Right lobe of liver (tissue), 6 donors: ENCODE measurements at regions not wholly inside any gene's neighbourhood (a gene's known extent, or its start where the extent isn't known, plus 50 kb on each side); places are given as distances from the start of the nearest gene placed in this dataset.

Source experiments
- ATAC-seq, 4 donors: fragments of 200-7000 bp; cut with Tn5 transposase; one replicate each; pipeline ENCODE4 v1.9.1; 2020; ENCODE audit warnings: mild to moderate bottlenecking in 4 of 4, moderate library complexity in 4 of 4
- DNase-seq, 3 donors: peaks; one replicate each; pipeline ENCODE4 v3.0.0-alpha.2; 2020
- H3K27ac ChIP-seq, 3 donors: fragments of 200-600 bp; one replicate each; pipeline ENCODE4 v1.8.0; 2022
- H3K27me3 ChIP-seq, 2 donors: fragments of 200-600 bp; one replicate each; pipeline ENCODE4 v1.8.0; 2022
- H3K36me3 ChIP-seq, 4 donors: fragments of 200-600 bp; sonication (generic) in 1 of 4; one replicate each; pipeline versions ENCODE4 v1.5.1 to v1.8.0; 2017 to 2022; ENCODE audit warnings: control low read depth in 1 of 4
- H3K4me1 ChIP-seq, 4 donors: fragments of 200-600 bp; sonication (generic) in 1 of 4; one replicate each; pipeline versions ENCODE4 v1.5.1 to v1.8.0; 2017 to 2022; ENCODE audit warnings: control low read depth in 1 of 4
- H3K4me3 ChIP-seq, 3 donors: fragments of 200-600 bp; one replicate each; pipeline ENCODE4 v1.8.0; 2022
- H3K9me3 ChIP-seq, 4 donors: fragments of 200-600 bp; sonication (generic) in 1 of 4; one replicate each; pipeline versions ENCODE4 v1.5.1 to v1.8.0; 2017 to 2022; ENCODE audit warnings: control low read depth in 1 of 4
- POLR2A ChIP-seq: fragments of 450-650 bp; IDR thresholded peaks from one replicate; pipeline ENCODE4 v1.6.1; 2017; ENCODE audit warnings: antibody characterized with exemption, mild to moderate bottlenecking
- WGBS: methylation state at CpG from one replicate; pipeline ENCODE4 v1.1.6; 2018; ENCODE audit warnings: low coverage, low lambda C conversion rate; ENCODE audit not compliant: insufficient coverage; ENCODE audit errors: missing lambda C conversion rate; 5-methylcytosine and 5-hydroxymethylcytosine counted together
- intact Hi-C, 2 donors: fragments of 100-400 bp; cut with DNase I; formaldehyde crosslinking; loops; one replicate each; pipeline versions ENCODE4 v1.11.2 to v1.14.1; 2022
- TF ChIP-seq, protein P1 (sequence below), 4 donors: fragments of 200-600 bp in 3 of 4; fragments of 450-650 bp in 1 of 4; IDR thresholded peaks; one replicate each; pipeline versions ENCODE4 v1.5.1 to v1.8.0; 2016 to 2022; ENCODE audit warnings: antibody characterized with exemption in 4 of 4, mild to moderate bottlenecking in 2 of 4
- donor health status: DM: no; HTN: yes; CAD: no.
- donor health status: DM: no; HTN: no; CAD: no.
- donor health status: DM: no; HTN: no; CAD: no.
- donor health status: DM: no; HTN: yes; CAD: no.
- donor health status: DM: no; HTN: yes; CAD: no.

DNA sequence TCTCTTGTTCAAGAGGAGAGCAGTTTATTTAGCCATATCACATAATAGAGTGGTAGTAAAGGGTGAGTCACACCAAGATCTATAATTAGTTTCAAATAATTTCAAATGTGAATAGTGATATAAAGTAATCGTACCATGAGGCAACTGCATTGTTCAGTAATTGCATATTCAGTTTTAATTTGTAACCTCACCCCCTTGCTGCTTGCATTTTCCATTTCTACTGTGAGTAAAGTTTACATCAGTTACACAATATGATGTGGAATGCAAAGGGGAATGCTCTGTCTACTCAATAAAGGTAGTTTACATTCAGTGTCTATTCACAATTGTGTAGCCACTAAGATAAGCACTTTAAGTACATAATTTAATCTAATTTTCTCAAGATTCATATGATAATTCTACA, 1695.7 kb upstream of the SPRY2 start:
- Histone ChIP-seq H3K27me3 (no peaks in the 10 kb centered on the region), H3K4me1 (no peaks in the 10 kb centered on the region), H3K9me3 (no peaks in the 10 kb centered on the region), H3K27ac (no peak overlapping the region), H3K36me3 (no peaks in the 10 kb centered on the region), H3K4me3 (no peak overlapping the region)
- ATAC-seq (no peak), DNase-seq (no peak)
- WGBS, result 53% methylated on average over 1 of the region's 1 CpG
- intact Hi-C loops, result no loop called here
- TF ChIP-seq, protein P1, sequence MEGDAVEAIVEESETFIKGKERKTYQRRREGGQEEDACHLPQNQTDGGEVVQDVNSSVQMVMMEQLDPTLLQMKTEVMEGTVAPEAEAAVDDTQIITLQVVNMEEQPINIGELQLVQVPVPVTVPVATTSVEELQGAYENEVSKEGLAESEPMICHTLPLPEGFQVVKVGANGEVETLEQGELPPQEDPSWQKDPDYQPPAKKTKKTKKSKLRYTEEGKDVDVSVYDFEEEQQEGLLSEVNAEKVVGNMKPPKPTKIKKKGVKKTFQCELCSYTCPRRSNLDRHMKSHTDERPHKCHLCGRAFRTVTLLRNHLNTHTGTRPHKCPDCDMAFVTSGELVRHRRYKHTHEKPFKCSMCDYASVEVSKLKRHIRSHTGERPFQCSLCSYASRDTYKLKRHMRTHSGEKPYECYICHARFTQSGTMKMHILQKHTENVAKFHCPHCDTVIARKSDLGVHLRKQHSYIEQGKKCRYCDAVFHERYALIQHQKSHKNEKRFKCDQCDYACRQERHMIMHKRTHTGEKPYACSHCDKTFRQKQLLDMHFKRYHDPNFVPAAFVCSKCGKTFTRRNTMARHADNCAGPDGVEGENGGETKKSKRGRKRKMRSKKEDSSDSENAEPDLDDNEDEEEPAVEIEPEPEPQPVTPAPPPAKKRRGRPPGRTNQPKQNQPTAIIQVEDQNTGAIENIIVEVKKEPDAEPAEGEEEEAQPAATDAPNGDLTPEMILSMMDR (IDR thresholded peaks at IDR 0.05), result no peak
- TF ChIP-seq POLR2A, result no peak

DNA sequence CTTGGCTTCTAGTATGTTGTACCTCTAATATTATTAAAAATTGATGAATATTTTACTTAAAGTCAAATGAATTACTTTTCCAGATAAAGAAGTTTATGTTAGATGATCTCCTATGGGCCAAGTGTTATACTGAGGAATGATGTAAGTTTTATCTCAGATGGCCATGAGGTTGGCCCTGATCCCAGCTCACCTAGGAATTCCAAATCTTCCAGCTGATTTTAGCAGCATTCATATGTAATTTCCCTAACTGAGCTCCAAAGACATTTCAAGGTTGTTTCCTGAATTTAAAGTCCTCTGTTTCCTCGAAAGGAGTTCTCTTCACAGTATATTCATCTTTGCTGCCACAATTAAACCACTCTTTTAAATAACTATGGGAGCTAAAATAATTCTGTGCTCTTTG, 1670.4 kb upstream of the SPRY2 start:
- TF ChIP-seq, protein P1 (IDR thresholded peaks at IDR 0.05), result no peak
- TF ChIP-seq POLR2A, result no peak
- 28% methylated on average over 1 of the region's 1 CpG for WGBS
- Histone ChIP-seq H3K36me3 (no peaks in the 10 kb centered on the region), H3K27me3 (no peaks in the 10 kb centered on the region), H3K27ac (no peak overlapping the region), H3K4me1 (no peaks in the 10 kb centered on the region), H3K4me3 (no peak overlapping the region), H3K9me3 (no peaks in the 10 kb centered on the region)
- intact Hi-C loops, result no loop called here
- ATAC-seq, result no peak
- DNase-seq, result no peak

DNA sequence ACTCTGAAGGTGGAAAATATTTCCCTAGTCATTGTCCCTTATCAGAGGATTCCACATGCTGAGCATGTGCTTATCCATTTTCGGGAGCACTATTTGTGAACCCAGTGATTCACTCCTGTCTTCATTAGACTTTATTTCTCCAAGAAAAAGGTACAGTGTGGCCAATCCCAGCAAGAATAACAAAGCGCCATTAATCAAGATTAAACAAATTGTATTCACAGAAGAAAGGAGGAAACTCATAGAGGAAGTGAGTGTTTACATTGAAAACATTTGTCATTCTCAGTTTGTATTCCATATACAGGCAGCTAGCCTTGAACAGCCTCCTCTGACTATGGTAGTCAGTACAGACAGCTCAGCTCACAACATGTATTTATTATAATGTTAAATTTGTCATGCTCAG, 1669.9 kb upstream of the SPRY2 start:
- no peaks in the 10 kb centered on the region for H3K36me3 ChIP-seq
- 24% methylated on average over 2 of the region's 2 CpGs for WGBS
- DNase-seq, result no peak

DNA sequence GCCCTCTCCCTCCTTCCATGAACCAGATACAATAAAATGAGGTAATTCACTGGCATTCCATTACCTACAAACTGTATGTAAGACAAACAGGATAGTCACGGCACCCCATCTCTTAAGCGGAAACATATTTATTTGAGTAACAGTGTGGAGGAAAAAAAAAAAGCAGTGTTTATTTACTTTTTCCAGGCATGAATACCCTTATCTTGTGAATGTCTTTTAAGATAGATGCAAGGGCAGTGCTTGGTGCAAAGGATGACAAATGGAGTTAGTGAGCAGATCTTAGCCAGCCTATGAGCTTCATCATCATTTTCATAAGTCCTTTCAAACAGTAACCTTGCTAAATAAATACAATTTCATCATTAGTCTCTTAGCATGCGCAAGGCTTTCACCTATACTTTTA, 1661.8 kb upstream of the SPRY2 start:
- H3K4me3 ChIP-seq, result no peak overlapping the region
- intact Hi-C loops, result no loop called here
- no peak for ATAC-seq
- no peaks in the 10 kb centered on the region for H3K9me3 ChIP-seq
- no peaks in the 10 kb centered on the region for H3K4me1 ChIP-seq
- TF ChIP-seq, protein P1 (IDR thresholded peaks at IDR 0.05), result no peak
- TF ChIP-seq POLR2A, result no peak
- no peaks in the 10 kb centered on the region for H3K27me3 ChIP-seq
- no peak for DNase-seq
- WGBS, result 41% methylated on average over 3 of the region's 3 CpGs
- no peaks in the 10 kb centered on the region for H3K36me3 ChIP-seq
- no peak overlapping the region for H3K27ac ChIP-seq

More for the DNA sequence above, 1669.9 kb upstream of the SPRY2 start:
- intact Hi-C loops, result no loop called here
- Histone ChIP-seq H3K4me3 (no peak overlapping the region), H3K9me3 (no peaks in the 10 kb centered on the region), H3K27me3 (no peaks in the 10 kb centered on the region), H3K27ac (no peak overlapping the region), H3K4me1 (no peaks in the 10 kb centered on the region)
- no peak for ATAC-seq
- TF ChIP-seq, protein P1 (IDR thresholded peaks at IDR 0.05), result no peak
- TF ChIP-seq POLR2A, result no peak

DNA sequence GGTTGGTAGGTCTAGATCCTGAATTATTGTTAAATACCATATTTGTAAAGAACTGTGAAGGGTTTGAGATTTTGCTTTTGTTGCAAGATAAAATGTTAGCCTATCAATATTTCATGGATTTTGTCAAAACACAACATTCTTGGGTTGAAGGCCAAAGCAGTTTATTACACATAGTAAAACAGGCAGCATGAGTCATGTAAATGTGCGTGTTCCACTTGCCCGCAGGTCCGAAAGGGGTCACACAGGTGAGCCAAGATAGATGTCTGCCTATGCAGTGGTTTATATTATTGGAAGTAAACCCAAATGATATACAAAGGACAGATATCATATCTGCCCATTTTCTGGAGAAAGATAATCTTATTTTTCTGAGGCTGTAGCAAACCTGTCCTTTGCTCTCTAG, 1654.4 kb upstream of the SPRY2 start:
- 51% methylated on average over 3 of the region's 3 CpGs for WGBS
- ATAC-seq, result no peak
- Histone ChIP-seq H3K9me3 (no peaks in the 10 kb centered on the region), H3K27me3 (no peaks in the 10 kb centered on the region), H3K4me3 (no peak overlapping the region), H3K4me1 (no peaks in the 10 kb centered on the region), H3K27ac (no peak overlapping the region), H3K36me3 (no peaks in the 10 kb centered on the region)
- no peak for TF ChIP-seq POLR2A
- TF ChIP-seq, protein P1 (IDR thresholded peaks at IDR 0.05), result no peak
- intact Hi-C loops, result no loop called here
- no peak for DNase-seq
